WTC11 (cell line): ENCODE measurements at regions not wholly inside any gene's neighbourhood (a gene's known extent, or its start where the extent isn't known, plus 50 kb on each side); places are given as distances from the start of the nearest gene placed in this dataset.

Experiments
- ATAC-seq: fragments of 200-7000 bp; cut with Tn5 transposase; 2 replicates; pipeline ENCODE4 v1.10.0; 2021; ENCODE audit warnings: mild to moderate bottlenecking, moderate library complexity
- CTCF ChIA-PET: fragments of 300-600 bp; sonication (Branson Sonifier 250); formaldehyde crosslinking; loops from one replicate; lab custom pipeline; 2021; ENCODE audit warnings: antibody characterized with exemption; lab: Charles Lee
- POLR2A ChIA-PET: fragments of 350-600 bp; sonication (Branson Sonifier 250); formaldehyde crosslinking; loops from one replicate; lab custom pipeline; 2021; ENCODE audit warnings: antibody characterized with exemption; lab: Charles Lee
- DNase-seq: peaks from one replicate; pipeline ENCODE4 v3.0.0; 2021; ENCODE audit warnings: low spot score
- H3K27ac Mint-ChIP-seq: 2 replicates; pipeline ENCODE4 v1.8.0; 2021; ENCODE audit warnings: mixed read lengths
- H3K27me3 Mint-ChIP-seq: 2 replicates; pipeline ENCODE4 v1.8.0; 2021; ENCODE audit warnings: low read depth, mild to moderate bottlenecking, moderate library complexity, mixed read lengths
- H3K36me3 Mint-ChIP-seq: 2 replicates; pipeline ENCODE4 v1.8.0; 2021; ENCODE audit warnings: mixed read lengths
- H3K4me1 Mint-ChIP-seq: 2 replicates; pipeline ENCODE4 v1.8.0; 2022; ENCODE audit warnings: mixed read lengths
- H3K4me3 Mint-ChIP-seq: 2 replicates; pipeline ENCODE4 v1.8.0; 2021; ENCODE audit warnings: mild to moderate bottlenecking, moderate library complexity, mixed read lengths
- H3K9me3 Mint-ChIP-seq: 2 replicates; pipeline ENCODE4 v1.8.0; 2021; ENCODE audit warnings: mixed read lengths
- AFF4 ChIP-seq: sonication (generic); formaldehyde crosslinking; IDR thresholded peaks from 2 replicates; pipeline ENCODE4 v1.8.1; 2023; ENCODE audit warnings: mild to moderate bottlenecking, missing genetic modification reagents, borderline replicate concordance
- CDX4 ChIP-seq: fragments of 250-450 bp; sonication (Bioruptor Pico); IDR thresholded peaks from 2 replicates; pipeline ENCODE4 v1.9.0; 2021; ENCODE audit warnings: moderate library complexity, mild to moderate bottlenecking, inconsistent platforms, borderline replicate concordance
- CREM ChIP-seq: sonication (generic); formaldehyde crosslinking; IDR thresholded peaks from 2 replicates; pipeline ENCODE4 v1.8.1; 2022; ENCODE audit warnings: mild to moderate bottlenecking, missing genetic modification reagents, moderate library complexity
- ELF4 ChIP-seq: sonication (generic); formaldehyde crosslinking; IDR thresholded peaks from 2 replicates; pipeline ENCODE4 v1.8.1; 2022; ENCODE audit warnings: low read depth, mild to moderate bottlenecking, moderate library complexity, missing genetic modification reagents
- GABPB1 ChIP-seq: sonication (generic); formaldehyde crosslinking; IDR thresholded peaks from 2 replicates; pipeline ENCODE4 v1.8.1; 2023; ENCODE audit warnings: mild to moderate bottlenecking, missing genetic modification reagents
- OVOL2 ChIP-seq: fragments of 250-450 bp; sonication (Bioruptor Pico); IDR thresholded peaks from 2 replicates; pipeline ENCODE4 v1.9.0; 2021; ENCODE audit warnings: mild to moderate bottlenecking, borderline replicate concordance
- ZNF138 ChIP-seq: sonication (generic); formaldehyde crosslinking; conservative IDR thresholded peaks from 2 replicates; pipeline ENCODE4 v1.8.1; 2022; ENCODE audit warnings: mild to moderate bottlenecking, moderate library complexity, missing genetic modification reagents
- ZNF317 ChIP-seq: sonication (generic); formaldehyde crosslinking; IDR thresholded peaks from 2 replicates; pipeline ENCODE4 v1.8.1; 2023; ENCODE audit warnings: low read depth, mild to moderate bottlenecking, moderate library complexity, missing genetic modification reagents, borderline replicate concordance
- ZNF396 ChIP-seq: fragments of 250-450 bp; sonication (Bioruptor Pico); IDR thresholded peaks from 2 replicates; pipeline ENCODE4 v1.8.0; 2021; ENCODE audit warnings: mild to moderate bottlenecking, moderate library complexity, borderline replicate concordance
- ZNF532 ChIP-seq: fragments of 250-450 bp; sonication (Bioruptor Pico); IDR thresholded peaks from 2 replicates; pipeline ENCODE4 v1.9.0; 2021; ENCODE audit warnings: mild to moderate bottlenecking, borderline replicate concordance
- TF ChIP-seq, protein P1 (sequence below): sonication (generic); formaldehyde crosslinking; IDR thresholded peaks from 2 replicates; pipeline ENCODE4 v1.8.1; 2023; ENCODE audit warnings: mild to moderate bottlenecking, missing genetic modification reagents, moderate library complexity
- TF ChIP-seq, protein P2 (sequence below): fragments of 250-450 bp; sonication (Bioruptor Pico); IDR thresholded peaks from 2 replicates; pipeline ENCODE4 v1.9.0; 2021; ENCODE audit warnings: mild to moderate bottlenecking
- TF ChIP-seq, protein P3 (sequence below): sonication (generic); formaldehyde crosslinking; IDR thresholded peaks from 2 replicates; pipeline ENCODE4 v1.8.0; 2022; ENCODE audit warnings: missing genetic modification reagents
- TF ChIP-seq, protein P4 (sequence below): sonication (generic); formaldehyde crosslinking; IDR thresholded peaks from 2 replicates; pipeline ENCODE4 v1.8.0; 2023; ENCODE audit warnings: mild to moderate bottlenecking, missing genetic modification reagents
- TF ChIP-seq, protein P5 (sequence below): sonication (generic); formaldehyde crosslinking; IDR thresholded peaks from 2 replicates; pipeline ENCODE4 v1.8.0; 2022; ENCODE audit warnings: mild to moderate bottlenecking, missing genetic modification reagents
- TF ChIP-seq, protein P6 (sequence below): sonication (generic); formaldehyde crosslinking; IDR thresholded peaks from 2 replicates; pipeline ENCODE4 v1.8.1; 2022; ENCODE audit warnings: low read depth, mild to moderate bottlenecking, moderate library complexity, missing genetic modification reagents, borderline replicate concordance

- Mint-ChIP-seq H3K27ac (no peak overlapping the region), H3K4me3 (no peak overlapping the region), H3K4me1 (peaks cover 3% of the 10 kb centered on the region; the same call in 1 of the 2 replicates), H3K27me3 (no peaks in the 10 kb centered on the region), H3K36me3 (no peaks in the 10 kb centered on the region), H3K9me3 (no peaks in the 10 kb centered on the region)
- CTCF ChIA-PET = no interaction called here
- POLR2A ChIA-PET = no interaction called here
- no peak for DNase-seq
- ATAC-seq = no peak
- TF ChIP-seq CREM (CRISPR knock-in tag) = no peak
- TF ChIP-seq CDX4 (CRISPR knock-in tag) = no peak
- no peak for TF ChIP-seq ELF4 (CRISPR knock-in tag)
- TF ChIP-seq ZNF317 (CRISPR knock-in tag) = no peak
- TF ChIP-seq AFF4 (CRISPR knock-in tag) = no peak
- TF ChIP-seq, protein P1, sequence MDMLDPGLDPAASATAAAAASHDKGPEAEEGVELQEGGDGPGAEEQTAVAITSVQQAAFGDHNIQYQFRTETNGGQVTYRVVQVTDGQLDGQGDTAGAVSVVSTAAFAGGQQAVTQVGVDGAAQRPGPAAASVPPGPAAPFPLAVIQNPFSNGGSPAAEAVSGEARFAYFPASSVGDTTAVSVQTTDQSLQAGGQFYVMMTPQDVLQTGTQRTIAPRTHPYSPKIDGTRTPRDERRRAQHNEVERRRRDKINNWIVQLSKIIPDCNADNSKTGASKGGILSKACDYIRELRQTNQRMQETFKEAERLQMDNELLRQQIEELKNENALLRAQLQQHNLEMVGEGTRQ (CRISPR knock-in tag) = no peak
- TF ChIP-seq, protein P2, sequence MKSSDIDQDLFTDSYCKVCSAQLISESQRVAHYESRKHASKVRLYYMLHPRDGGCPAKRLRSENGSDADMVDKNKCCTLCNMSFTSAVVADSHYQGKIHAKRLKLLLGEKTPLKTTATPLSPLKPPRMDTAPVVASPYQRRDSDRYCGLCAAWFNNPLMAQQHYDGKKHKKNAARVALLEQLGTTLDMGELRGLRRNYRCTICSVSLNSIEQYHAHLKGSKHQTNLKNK (CRISPR knock-in tag) = no peak
- TF ChIP-seq, protein P3, sequence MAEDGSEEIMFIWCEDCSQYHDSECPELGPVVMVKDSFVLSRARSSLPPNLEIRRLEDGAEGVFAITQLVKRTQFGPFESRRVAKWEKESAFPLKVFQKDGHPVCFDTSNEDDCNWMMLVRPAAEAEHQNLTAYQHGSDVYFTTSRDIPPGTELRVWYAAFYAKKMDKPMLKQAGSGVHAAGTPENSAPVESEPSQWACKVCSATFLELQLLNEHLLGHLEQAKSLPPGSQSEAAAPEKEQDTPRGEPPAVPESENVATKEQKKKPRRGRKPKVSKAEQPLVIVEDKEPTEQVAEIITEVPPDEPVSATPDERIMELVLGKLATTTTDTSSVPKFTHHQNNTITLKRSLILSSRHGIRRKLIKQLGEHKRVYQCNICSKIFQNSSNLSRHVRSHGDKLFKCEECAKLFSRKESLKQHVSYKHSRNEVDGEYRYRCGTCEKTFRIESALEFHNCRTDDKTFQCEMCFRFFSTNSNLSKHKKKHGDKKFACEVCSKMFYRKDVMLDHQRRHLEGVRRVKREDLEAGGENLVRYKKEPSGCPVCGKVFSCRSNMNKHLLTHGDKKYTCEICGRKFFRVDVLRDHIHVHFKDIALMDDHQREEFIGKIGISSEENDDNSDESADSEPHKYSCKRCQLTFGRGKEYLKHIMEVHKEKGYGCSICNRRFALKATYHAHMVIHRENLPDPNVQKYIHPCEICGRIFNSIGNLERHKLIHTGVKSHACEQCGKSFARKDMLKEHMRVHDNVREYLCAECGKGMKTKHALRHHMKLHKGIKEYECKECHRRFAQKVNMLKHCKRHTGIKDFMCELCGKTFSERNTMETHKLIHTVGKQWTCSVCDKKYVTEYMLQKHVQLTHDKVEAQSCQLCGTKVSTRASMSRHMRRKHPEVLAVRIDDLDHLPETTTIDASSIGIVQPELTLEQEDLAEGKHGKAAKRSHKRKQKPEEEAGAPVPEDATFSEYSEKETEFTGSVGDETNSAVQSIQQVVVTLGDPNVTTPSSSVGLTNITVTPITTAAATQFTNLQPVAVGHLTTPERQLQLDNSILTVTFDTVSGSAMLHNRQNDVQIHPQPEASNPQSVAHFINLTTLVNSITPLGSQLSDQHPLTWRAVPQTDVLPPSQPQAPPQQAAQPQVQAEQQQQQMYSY (CRISPR knock-in tag) = no peak
- TF ChIP-seq ZNF138 (CRISPR knock-in tag) = no peak
- TF ChIP-seq, protein P4, sequence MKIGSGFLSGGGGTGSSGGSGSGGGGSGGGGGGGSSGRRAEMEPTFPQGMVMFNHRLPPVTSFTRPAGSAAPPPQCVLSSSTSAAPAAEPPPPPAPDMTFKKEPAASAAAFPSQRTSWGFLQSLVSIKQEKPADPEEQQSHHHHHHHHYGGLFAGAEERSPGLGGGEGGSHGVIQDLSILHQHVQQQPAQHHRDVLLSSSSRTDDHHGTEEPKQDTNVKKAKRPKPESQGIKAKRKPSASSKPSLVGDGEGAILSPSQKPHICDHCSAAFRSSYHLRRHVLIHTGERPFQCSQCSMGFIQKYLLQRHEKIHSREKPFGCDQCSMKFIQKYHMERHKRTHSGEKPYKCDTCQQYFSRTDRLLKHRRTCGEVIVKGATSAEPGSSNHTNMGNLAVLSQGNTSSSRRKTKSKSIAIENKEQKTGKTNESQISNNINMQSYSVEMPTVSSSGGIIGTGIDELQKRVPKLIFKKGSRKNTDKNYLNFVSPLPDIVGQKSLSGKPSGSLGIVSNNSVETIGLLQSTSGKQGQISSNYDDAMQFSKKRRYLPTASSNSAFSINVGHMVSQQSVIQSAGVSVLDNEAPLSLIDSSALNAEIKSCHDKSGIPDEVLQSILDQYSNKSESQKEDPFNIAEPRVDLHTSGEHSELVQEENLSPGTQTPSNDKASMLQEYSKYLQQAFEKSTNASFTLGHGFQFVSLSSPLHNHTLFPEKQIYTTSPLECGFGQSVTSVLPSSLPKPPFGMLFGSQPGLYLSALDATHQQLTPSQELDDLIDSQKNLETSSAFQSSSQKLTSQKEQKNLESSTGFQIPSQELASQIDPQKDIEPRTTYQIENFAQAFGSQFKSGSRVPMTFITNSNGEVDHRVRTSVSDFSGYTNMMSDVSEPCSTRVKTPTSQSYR (CRISPR knock-in tag) = no peak
- no peak for TF ChIP-seq OVOL2 (CRISPR knock-in tag)
- TF ChIP-seq, protein P5, sequence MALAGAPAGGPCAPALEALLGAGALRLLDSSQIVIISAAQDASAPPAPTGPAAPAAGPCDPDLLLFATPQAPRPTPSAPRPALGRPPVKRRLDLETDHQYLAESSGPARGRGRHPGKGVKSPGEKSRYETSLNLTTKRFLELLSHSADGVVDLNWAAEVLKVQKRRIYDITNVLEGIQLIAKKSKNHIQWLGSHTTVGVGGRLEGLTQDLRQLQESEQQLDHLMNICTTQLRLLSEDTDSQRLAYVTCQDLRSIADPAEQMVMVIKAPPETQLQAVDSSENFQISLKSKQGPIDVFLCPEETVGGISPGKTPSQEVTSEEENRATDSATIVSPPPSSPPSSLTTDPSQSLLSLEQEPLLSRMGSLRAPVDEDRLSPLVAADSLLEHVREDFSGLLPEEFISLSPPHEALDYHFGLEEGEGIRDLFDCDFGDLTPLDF = no peak
- TF ChIP-seq, protein P6, sequence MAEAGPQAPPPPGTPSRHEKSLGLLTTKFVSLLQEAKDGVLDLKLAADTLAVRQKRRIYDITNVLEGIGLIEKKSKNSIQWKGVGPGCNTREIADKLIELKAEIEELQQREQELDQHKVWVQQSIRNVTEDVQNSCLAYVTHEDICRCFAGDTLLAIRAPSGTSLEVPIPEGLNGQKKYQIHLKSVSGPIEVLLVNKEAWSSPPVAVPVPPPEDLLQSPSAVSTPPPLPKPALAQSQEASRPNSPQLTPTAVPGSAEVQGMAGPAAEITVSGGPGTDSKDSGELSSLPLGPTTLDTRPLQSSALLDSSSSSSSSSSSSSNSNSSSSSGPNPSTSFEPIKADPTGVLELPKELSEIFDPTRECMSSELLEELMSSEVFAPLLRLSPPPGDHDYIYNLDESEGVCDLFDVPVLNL (CRISPR knock-in tag) = no peak
- TF ChIP-seq ZNF532 (CRISPR knock-in tag) = no peak
- TF ChIP-seq ZNF396 (CRISPR knock-in tag) = no peak
- no peak for TF ChIP-seq GABPB1 (CRISPR knock-in tag)
These were observed 603.7 kb upstream of the ALCAM start for GRCh38 chr3:104763007-104763406.
